Heart left ventricle (tissue), 16 donors: ENCODE measurements at regions not wholly inside any gene's neighbourhood (a gene's known extent, or its start where the extent isn't known, plus 50 kb on each side); places are given as distances from the start of the nearest gene placed in this dataset.
A peak's percentile ranks its signal among the peaks of the same experiment; 100 is the strongest.

ENCODE experiments used
- ATAC-seq, 4 donors: fragments of 200-7000 bp; cut with Tn5 transposase; one replicate each; pipeline ENCODE4 v1.9.1; 2020 to 2022; ENCODE audit warnings: moderate library complexity in 4 of 4, mild to moderate bottlenecking in 3 of 4, moderate number of reproducible peaks in 1 of 4
- DNase-seq, 5 donors: peaks; one replicate each; pipeline ENCODE4 v3.0.0-alpha.2; 2020
- H3K27ac ChIP-seq, 12 donors: fragments of 200-600 bp; sonication (generic) in 4 of 12; one replicate each; pipeline versions ENCODE4 v1.5.0 to v1.8.0; 2016 to 2022; ENCODE audit warnings: mild to moderate bottlenecking in 2 of 12
- H3K27me3 ChIP-seq, 9 donors: fragments of 200-600 bp; sonication (generic) in 2 of 9; one replicate each; pipeline versions ENCODE4 v1.5.1 to v1.8.0; 2016 to 2022; ENCODE audit warnings: mild to moderate bottlenecking in 3 of 9
- H3K36me3 ChIP-seq, 9 donors: fragments of 200-600 bp; sonication (generic) in 2 of 9; one replicate each; pipeline versions ENCODE4 v1.5.0 to v1.8.0; 2018 to 2022; ENCODE audit warnings: mild to moderate bottlenecking in 2 of 9
- H3K4me1 ChIP-seq, 12 donors: fragments of 200-600 bp; sonication (generic) in 4 of 12; one replicate each; pipeline versions ENCODE4 v1.5.0 to v1.8.0; 2016 to 2022; ENCODE audit warnings: mild to moderate bottlenecking in 3 of 12
- H3K4me3 ChIP-seq, 12 donors: fragments of 200-600 bp; sonication (generic) in 4 of 12; one replicate each; pipeline versions ENCODE4 v1.5.0 to v1.8.0; 2017 to 2022; ENCODE audit warnings: mild to moderate bottlenecking in 9 of 12, moderate library complexity in 4 of 12
- H3K9me3 ChIP-seq, 12 donors: fragments of 200-600 bp; sonication (generic) in 4 of 12; one replicate each; pipeline versions ENCODE4 v1.5.0 to v1.8.0; 2016 to 2022; ENCODE audit warnings: mild to moderate bottlenecking in 1 of 12
- CTCF ChIP-seq, 12 donors: fragments of 200-600 bp; sonication (generic) in 4 of 12; IDR thresholded peaks; one replicate each; pipeline versions ENCODE4 v1.5.0 to v1.8.0; 2018 to 2022; ENCODE audit warnings: antibody characterized with exemption in 12 of 12, mild to moderate bottlenecking in 5 of 12
- POLR2A ChIP-seq, 2 donors: fragments of 450-650 bp; IDR thresholded peaks; one replicate each; pipeline ENCODE4 v1.6.1; 2017; ENCODE audit warnings: antibody characterized with exemption in 2 of 2, mild to moderate bottlenecking in 2 of 2, moderate library complexity in 2 of 2
- WGBS, 4 donors: extraction: QIAGEN DNeasy Blood & Tissue Kit in 2 of 4; methylation state at CpG; one replicate each; pipeline versions ENCODE4 v1.1.5 to v1.1.7; 2013 to 2018; 5-methylcytosine and 5-hydroxymethylcytosine counted together
- intact Hi-C, 10 donors: fragments of 100-400 bp; cut with DNase I; formaldehyde crosslinking; loops; one replicate each; pipeline versions ENCODE4 v1.11.1 to v1.14.2; 2022
- donor health status: ischemic (EF 13 %, LVEDD 7.1; RV severe dilation, severe dysfunction).
- donor health status: healthy with polysubstance abuse.
- donor health status: DM: no; HTN: yes; CAD: no.
- donor health status: DM: no; HTN: no; CAD: no.
- donor health status: ischemic (EF 25% LVEDD 6.9; RV normal size, moderate dysfunction).
- donor health status: ischemic (EF 25% LVEDD 5.7; RV mildly dilated, moderate dysfunction).
- donor health status: healthy.
- donor health status: DM: yes; HTN: yes; CAD: no.
- donor health status: ischemic (EF 35%, LVEDD 5.7; RV mildly dilated, moderate dysfunction).
- donor health status: nonischemic (EF 11% LVEDD 7.7; RV severe dilation, severe dysfunction).
- donor health status: DM: yes; HTN: yes; CAD: no.
- donor health status: PGD.
- donor health status: ischemic (EF 29% LVEDD 5.4; RV normal size, mild dysfunction).
- donor health status: nonischemic (EF 23%, LVEDD 6.1; RV moderate dilation, normal function).

GRCh38 chr18:71131918-71132317 lies 843.1 kb downstream of the SOCS6 start:
- Histone ChIP-seq H3K27me3 (no peaks in the 10 kb centered on the region), H3K4me1 (peaks cover 0 to 5% (median 0%) of the 10 kb centered on the region in 12 donors), H3K27ac (no peak overlapping the region), H3K36me3 (no peaks in the 10 kb centered on the region), H3K9me3 (peaks cover 0 to 6% (median 0%) of the 10 kb centered on the region in 12 donors), H3K4me3 (no peak overlapping the region)
- WGBS, 4 donors: 91 to 94% (median 92%) methylated on average over 12 of the region's 12 CpGs
- TF ChIP-seq POLR2A (IDR thresholded peaks at IDR 0.05) (no peak), CTCF (IDR thresholded peaks at IDR 0.05) (no peak)
- no peak for DNase-seq
- ATAC-seq: no peak
- intact Hi-C loops: no loop called here

- intact Hi-C loops: no loop called here
- no peak overlapping the region for H3K4me3 ChIP-seq
Observed at GRCh38 chr18:71130351-71130750, 841.5 kb downstream of the SOCS6 start.

GRCh38 chr18:71125581-71125980 lies 836.7 kb downstream of the SOCS6 start:
- Histone ChIP-seq H3K27me3 (no peaks in the 10 kb centered on the region), H3K4me3 (no peak overlapping the region), H3K9me3 (peaks cover 0 to 30% (median 10%) of the 10 kb centered on the region in 12 donors), H3K36me3 (no peaks in the 10 kb centered on the region), H3K27ac (no peak overlapping the region), H3K4me1 (no peaks in the 10 kb centered on the region)
- DNase-seq: no peak
- intact Hi-C loops: no loop called here
- 26 to 37% (median 31%) methylated on average over 2 of the region's 2 CpGs for WGBS, 4 donors
- TF ChIP-seq POLR2A (IDR thresholded peaks at IDR 0.05) (no peak), CTCF (IDR thresholded peaks at IDR 0.05) (no peak)
- no peak for ATAC-seq

More at GRCh38 chr18:71130351-71130750, 841.5 kb downstream of the SOCS6 start:
- ATAC-seq: no peak
- no peaks in the 10 kb centered on the region for H3K4me1 ChIP-seq
- H3K36me3 ChIP-seq: no peaks in the 10 kb centered on the region
- DNase-seq: no peak
- no peak for TF ChIP-seq CTCF (IDR thresholded peaks at IDR 0.05)
- no peak for TF ChIP-seq POLR2A (IDR thresholded peaks at IDR 0.05)
- WGBS, 4 donors: 80 to 89% (median 86%) methylated on average over 6 of the region's 6 CpGs
- H3K9me3 ChIP-seq: peaks cover 0 to 6% (median 0%) of the 10 kb centered on the region in 12 donors
- H3K27ac ChIP-seq: no peak overlapping the region
- H3K27me3 ChIP-seq: no peaks in the 10 kb centered on the region

- no peaks in the 10 kb centered on the region for H3K36me3 ChIP-seq
- intact Hi-C loops: loop anchor here in 1 of 10 donors (10.0 kb wide), 1 partner anchor 58 kb away; no protein-coding TSS in a partner anchor
- peak in 2 of 5 donors; percentile 15 to 25 for DNase-seq
- TF ChIP-seq CTCF (IDR thresholded peaks at IDR 0.05) (no peak), POLR2A (IDR thresholded peaks at IDR 0.05) (no peak)
- H3K27me3 ChIP-seq: no peaks in the 10 kb centered on the region
- ATAC-seq: no peak
- no peak overlapping the region for H3K27ac ChIP-seq
- WGBS, 4 donors: 45 to 64% (median 54%) methylated on average over 4 of the region's 4 CpGs
- no peak overlapping the region for H3K4me3 ChIP-seq
- H3K4me1 ChIP-seq: no peaks in the 10 kb centered on the region
- peaks cover 0 to 32% (median 14%) of the 10 kb centered on the region in 12 donors for H3K9me3 ChIP-seq
Observed at GRCh38 chr18:71116535-71116934, 827.7 kb downstream of the SOCS6 start.
